ENCODE measurements at regions not wholly inside any gene's neighbourhood (a gene's known extent, or its start where the extent isn't known, plus 50 kb on each side); places are given as distances from the start of the nearest gene placed in this dataset.

- no peaks in the 10 kb centered on the region for H4K20me1 ChIP-seq (ENCODE audit: insufficient read depth, low read length)
- no peaks in the 10 kb centered on the region for H3F3A ChIP-seq (ENCODE audit: insufficient read depth, low read length)
- H3K4me3 ChIP-seq (ENCODE audit: low read length), result no peak overlapping the region
- peak overlapping the region; percentile 55; the same call in 1 of the 2 replicates for H3K4me2 ChIP-seq (ENCODE audit: low read depth, low read length)
- H3K9me2 ChIP-seq (replicated peaks; ENCODE audit: insufficient read depth, low read length), result no peaks in the 10 kb centered on the region
- H3K79me2 ChIP-seq (ENCODE audit: low read length), result no peaks in the 10 kb centered on the region
- no peaks in the 10 kb centered on the region for H3K36me3 ChIP-seq (replicated peaks; ENCODE audit: insufficient read depth, low read length)
- H3K27ac ChIP-seq (ENCODE audit: low read length), result no peak overlapping the region
- no peaks in the 10 kb centered on the region for H3K9me3 ChIP-seq (replicated peaks; ENCODE audit: insufficient read depth, low read length)
- no peaks in the 10 kb centered on the region for H3K27me3 ChIP-seq (replicated peaks; ENCODE audit: insufficient read depth, low read length)
- peaks cover 6% of the 10 kb centered on the region; the same call in 1 of the 2 replicates for H3K4me1 ChIP-seq (ENCODE audit: low read length)
- 0 out of 2 replicates have a peak overlapping the region, but pooled peaks have one; percentile 29 for H2AFZ ChIP-seq (ENCODE audit: low read length)
- DNase-seq, result peak; percentile 90
- TF ChIP-seq CTCF (IDR thresholded peaks at IDR 0.05; ENCODE audit: low read length), result peak; percentile 97
- TF ChIP-seq EZH2 (optimal IDR thresholded peaks at IDR 0.05; ENCODE audit: low read depth, low read length), result no peak
- TF ChIP-seq EZH2phosphoT487 (IDR thresholded peaks at IDR 0.05; ENCODE audit: low read length), result no peak
- no peak overlapping the region for H3K9ac ChIP-seq (ENCODE audit: low read length)
Observed at GRCh38 chr5:1641560-1642166, 117.9 kb upstream of the LPCAT1 start.

GRCh38 chr5:1641041-1641440 lies 117.3 kb upstream of the LPCAT1 start:
- Histone ChIP-seq H3K4me2 (ENCODE audit: low read depth, low read length) (peak overlapping the region; percentile 55; the same call in 1 of the 2 replicates), H3K4me3 (ENCODE audit: low read length) (no peak overlapping the region), H2AFZ (ENCODE audit: low read length) (0 out of 2 replicates have a peak overlapping the region, but pooled peaks have one; percentile 29), H3K9me2 (replicated peaks; ENCODE audit: insufficient read depth, low read length) (no peaks in the 10 kb centered on the region), H4K20me1 (ENCODE audit: insufficient read depth, low read length) (no peaks in the 10 kb centered on the region), H3K27me3 (replicated peaks; ENCODE audit: insufficient read depth, low read length) (no peaks in the 10 kb centered on the region), H3K9me3 (replicated peaks; ENCODE audit: insufficient read depth, low read length) (no peaks in the 10 kb centered on the region), H3F3A (ENCODE audit: insufficient read depth, low read length) (no peaks in the 10 kb centered on the region), H3K36me3 (replicated peaks; ENCODE audit: insufficient read depth, low read length) (no peaks in the 10 kb centered on the region), H3K79me2 (ENCODE audit: low read length) (no peaks in the 10 kb centered on the region), H3K9ac (ENCODE audit: low read length) (no peak overlapping the region), H3K27ac (ENCODE audit: low read length) (no peak overlapping the region), H3K4me1 (ENCODE audit: low read length) (peaks cover 6% of the 10 kb centered on the region; the same call in 1 of the 2 replicates)
- no peak for DNase-seq
- no peak for TF ChIP-seq CTCF (IDR thresholded peaks at IDR 0.05; ENCODE audit: low read length)
- no peak for TF ChIP-seq EZH2 (optimal IDR thresholded peaks at IDR 0.05; ENCODE audit: low read depth, low read length)
- no peak for TF ChIP-seq EZH2phosphoT487 (IDR thresholded peaks at IDR 0.05; ENCODE audit: low read length)

GRCh38 chr5:1640421-1640881 lies 116.7 kb upstream of the LPCAT1 start:
- Histone ChIP-seq H3K9ac (ENCODE audit: low read length) (no peak overlapping the region), H3K9me2 (replicated peaks; ENCODE audit: insufficient read depth, low read length) (no peaks in the 10 kb centered on the region), H3K4me1 (ENCODE audit: low read length) (peaks cover 6% of the 10 kb centered on the region; the same call in 1 of the 2 replicates), H2AFZ (ENCODE audit: low read length) (no peak overlapping the region), H3K27ac (ENCODE audit: low read length) (no peak overlapping the region), H3K4me3 (ENCODE audit: low read length) (no peak overlapping the region), H3K9me3 (replicated peaks; ENCODE audit: insufficient read depth, low read length) (no peaks in the 10 kb centered on the region), H3K4me2 (ENCODE audit: low read depth, low read length) (no peak overlapping the region), H3K79me2 (ENCODE audit: low read length) (no peaks in the 10 kb centered on the region), H3F3A (ENCODE audit: insufficient read depth, low read length) (no peaks in the 10 kb centered on the region), H4K20me1 (ENCODE audit: insufficient read depth, low read length) (no peaks in the 10 kb centered on the region), H3K36me3 (replicated peaks; ENCODE audit: insufficient read depth, low read length) (no peaks in the 10 kb centered on the region), H3K27me3 (replicated peaks; ENCODE audit: insufficient read depth, low read length) (no peaks in the 10 kb centered on the region)
- no peak for TF ChIP-seq EZH2phosphoT487 (IDR thresholded peaks at IDR 0.05; ENCODE audit: low read length)
- TF ChIP-seq CTCF (IDR thresholded peaks at IDR 0.05; ENCODE audit: low read length), result no peak
- no peak for TF ChIP-seq EZH2 (optimal IDR thresholded peaks at IDR 0.05; ENCODE audit: low read depth, low read length)
- DNase-seq, result no peak
